ENCODE measurements at regions not wholly inside any gene's neighbourhood (a gene's known extent, or its start where the extent isn't known, plus 50 kb on each side); places are given as distances from the start of the nearest gene placed in this dataset.
A peak's percentile ranks its signal among the peaks of the same experiment; 100 is the strongest.

DNA sequence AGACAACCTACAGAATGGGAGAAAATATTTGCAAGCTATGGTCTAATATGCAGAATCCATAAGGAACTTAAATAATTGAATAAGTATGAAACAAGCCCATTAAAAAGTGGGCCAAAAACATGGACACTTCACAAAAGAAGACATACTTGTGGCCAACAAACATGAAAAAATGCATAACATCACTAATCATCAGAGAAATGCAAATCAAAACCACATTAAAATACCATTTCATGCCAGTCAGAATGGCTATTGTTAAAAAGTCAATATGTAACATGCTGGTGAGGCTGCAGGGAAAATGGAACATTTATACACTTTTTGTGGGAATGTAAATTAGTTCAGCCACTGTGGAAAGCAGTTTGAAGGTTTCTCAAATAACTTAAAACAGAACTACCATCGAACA lies 945.4 kb upstream of the FLRT2 start:
- H3K4me3 Mint-ChIP-seq: no peak overlapping the region

DNA sequence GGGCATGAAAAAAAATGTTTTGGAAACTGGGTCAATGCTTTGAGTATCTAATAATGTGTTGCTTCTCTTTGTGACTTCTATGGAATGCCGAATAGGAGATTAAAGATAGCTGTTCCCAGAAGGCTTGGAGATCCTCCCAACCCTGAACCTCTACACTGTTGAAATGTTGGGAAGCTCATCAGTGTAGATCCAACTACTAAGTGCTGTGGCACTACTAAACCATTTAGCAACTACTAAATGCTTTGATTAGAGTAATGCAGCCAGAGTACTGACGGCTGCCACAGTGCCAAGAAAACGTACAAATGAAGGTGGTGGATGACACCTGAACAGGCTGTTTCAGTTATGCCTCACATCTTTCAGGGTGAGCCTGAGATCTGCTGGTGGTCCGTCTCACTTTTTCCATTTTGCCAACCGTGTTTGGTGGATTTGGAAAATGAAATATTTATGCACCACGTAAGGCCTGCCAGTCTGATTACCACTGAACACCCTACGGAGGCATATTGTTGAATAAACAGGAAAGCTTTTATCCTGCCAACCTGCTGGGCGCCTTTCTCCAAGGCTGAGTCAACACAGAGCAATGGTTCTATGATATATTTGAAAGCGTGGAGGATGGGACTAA lies 938.0 kb upstream of the FLRT2 start:
- CTCF ChIA-PET: no interaction called here
- Mint-ChIP-seq H3K27me3 (ENCODE audit: low read depth) (no peaks in the 10 kb centered on the region), H3K4me1 (peaks cover 21% of the 10 kb centered on the region), H3K4me3 (no peak overlapping the region), H3K36me3 (no peaks in the 10 kb centered on the region), H3K27ac (no peak overlapping the region), H3K9me3 (peaks cover 5% of the 10 kb centered on the region)
- TF ChIP-seq, protein P1, sequence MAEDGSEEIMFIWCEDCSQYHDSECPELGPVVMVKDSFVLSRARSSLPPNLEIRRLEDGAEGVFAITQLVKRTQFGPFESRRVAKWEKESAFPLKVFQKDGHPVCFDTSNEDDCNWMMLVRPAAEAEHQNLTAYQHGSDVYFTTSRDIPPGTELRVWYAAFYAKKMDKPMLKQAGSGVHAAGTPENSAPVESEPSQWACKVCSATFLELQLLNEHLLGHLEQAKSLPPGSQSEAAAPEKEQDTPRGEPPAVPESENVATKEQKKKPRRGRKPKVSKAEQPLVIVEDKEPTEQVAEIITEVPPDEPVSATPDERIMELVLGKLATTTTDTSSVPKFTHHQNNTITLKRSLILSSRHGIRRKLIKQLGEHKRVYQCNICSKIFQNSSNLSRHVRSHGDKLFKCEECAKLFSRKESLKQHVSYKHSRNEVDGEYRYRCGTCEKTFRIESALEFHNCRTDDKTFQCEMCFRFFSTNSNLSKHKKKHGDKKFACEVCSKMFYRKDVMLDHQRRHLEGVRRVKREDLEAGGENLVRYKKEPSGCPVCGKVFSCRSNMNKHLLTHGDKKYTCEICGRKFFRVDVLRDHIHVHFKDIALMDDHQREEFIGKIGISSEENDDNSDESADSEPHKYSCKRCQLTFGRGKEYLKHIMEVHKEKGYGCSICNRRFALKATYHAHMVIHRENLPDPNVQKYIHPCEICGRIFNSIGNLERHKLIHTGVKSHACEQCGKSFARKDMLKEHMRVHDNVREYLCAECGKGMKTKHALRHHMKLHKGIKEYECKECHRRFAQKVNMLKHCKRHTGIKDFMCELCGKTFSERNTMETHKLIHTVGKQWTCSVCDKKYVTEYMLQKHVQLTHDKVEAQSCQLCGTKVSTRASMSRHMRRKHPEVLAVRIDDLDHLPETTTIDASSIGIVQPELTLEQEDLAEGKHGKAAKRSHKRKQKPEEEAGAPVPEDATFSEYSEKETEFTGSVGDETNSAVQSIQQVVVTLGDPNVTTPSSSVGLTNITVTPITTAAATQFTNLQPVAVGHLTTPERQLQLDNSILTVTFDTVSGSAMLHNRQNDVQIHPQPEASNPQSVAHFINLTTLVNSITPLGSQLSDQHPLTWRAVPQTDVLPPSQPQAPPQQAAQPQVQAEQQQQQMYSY (CRISPR knock-in tag; IDR thresholded peaks at IDR 0.05): peak; percentile 72
- TF ChIP-seq, protein P2, sequence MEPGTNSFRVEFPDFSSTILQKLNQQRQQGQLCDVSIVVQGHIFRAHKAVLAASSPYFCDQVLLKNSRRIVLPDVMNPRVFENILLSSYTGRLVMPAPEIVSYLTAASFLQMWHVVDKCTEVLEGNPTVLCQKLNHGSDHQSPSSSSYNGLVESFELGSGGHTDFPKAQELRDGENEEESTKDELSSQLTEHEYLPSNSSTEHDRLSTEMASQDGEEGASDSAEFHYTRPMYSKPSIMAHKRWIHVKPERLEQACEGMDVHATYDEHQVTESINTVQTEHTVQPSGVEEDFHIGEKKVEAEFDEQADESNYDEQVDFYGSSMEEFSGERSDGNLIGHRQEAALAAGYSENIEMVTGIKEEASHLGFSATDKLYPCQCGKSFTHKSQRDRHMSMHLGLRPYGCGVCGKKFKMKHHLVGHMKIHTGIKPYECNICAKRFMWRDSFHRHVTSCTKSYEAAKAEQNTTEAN (CRISPR knock-in tag; IDR thresholded peaks at IDR 0.05): no peak
- TF ChIP-seq FOXP1 (CRISPR knock-in tag; IDR thresholded peaks at IDR 0.05; ENCODE audit: borderline replicate concordance) (no peak), ZNF416 (CRISPR knock-in tag; IDR thresholded peaks at IDR 0.05) (no peak), ESRRA (CRISPR knock-in tag; IDR thresholded peaks at IDR 0.05; ENCODE audit: borderline replicate concordance) (no peak)
- TF ChIP-seq, protein P3, sequence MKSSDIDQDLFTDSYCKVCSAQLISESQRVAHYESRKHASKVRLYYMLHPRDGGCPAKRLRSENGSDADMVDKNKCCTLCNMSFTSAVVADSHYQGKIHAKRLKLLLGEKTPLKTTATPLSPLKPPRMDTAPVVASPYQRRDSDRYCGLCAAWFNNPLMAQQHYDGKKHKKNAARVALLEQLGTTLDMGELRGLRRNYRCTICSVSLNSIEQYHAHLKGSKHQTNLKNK (CRISPR knock-in tag; IDR thresholded peaks at IDR 0.05): no peak
- DNase-seq (ENCODE audit: low spot score) (no peak), ATAC-seq (no peak)
- POLR2A ChIA-PET: no interaction called here

More for the DNA sequence above, 945.4 kb upstream of the FLRT2 start:
- Mint-ChIP-seq H3K36me3 (peaks cover 2% of the 10 kb centered on the region; the same call in 1 of the 2 replicates), H3K4me1 (peaks cover 2% of the 10 kb centered on the region; the same call in 1 of the 2 replicates), H3K9me3 (peaks cover 9% of the 10 kb centered on the region), H3K27ac (no peak overlapping the region), H3K27me3 (ENCODE audit: low read depth) (no peaks in the 10 kb centered on the region)
- CTCF ChIA-PET: no interaction called here
- TF ChIP-seq ZNF396 (CRISPR knock-in tag; IDR thresholded peaks at IDR 0.05; ENCODE audit: borderline replicate concordance): no peak
- TF ChIP-seq, protein P3 (CRISPR knock-in tag; IDR thresholded peaks at IDR 0.05): no peak
- TF ChIP-seq PRRX2 (CRISPR knock-in tag; IDR thresholded peaks at IDR 0.05): no peak
- DNase-seq (ENCODE audit: low spot score) (no peak), ATAC-seq (no peak)
- POLR2A ChIA-PET: no interaction called here

DNA sequence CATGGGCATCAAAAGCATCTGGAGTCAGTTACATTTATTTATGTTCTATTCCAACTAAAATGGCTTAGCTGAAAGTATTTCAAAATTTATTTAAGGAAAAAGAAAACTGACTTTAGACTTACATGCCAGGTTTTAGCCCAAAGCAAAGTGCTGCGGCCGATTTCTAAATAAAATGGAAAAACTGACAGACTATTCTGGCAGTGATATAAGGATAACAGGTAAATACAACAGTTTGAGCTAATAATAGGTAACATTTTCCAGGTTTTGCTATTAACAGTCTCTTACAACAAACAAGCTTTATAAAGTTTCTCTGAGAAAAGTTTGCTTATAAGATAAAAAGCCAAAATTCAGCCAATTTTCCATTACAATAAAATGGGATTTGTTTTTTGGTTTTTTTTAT lies 937.2 kb upstream of the FLRT2 start:
- Mint-ChIP-seq H3K4me1 (peaks cover 21% of the 10 kb centered on the region), H3K4me3 (no peak overlapping the region), H3K27me3 (ENCODE audit: low read depth) (no peaks in the 10 kb centered on the region), H3K9me3 (peaks cover 6% of the 10 kb centered on the region), H3K27ac (no peak overlapping the region), H3K36me3 (no peaks in the 10 kb centered on the region)
- ATAC-seq (no peak), DNase-seq (ENCODE audit: low spot score) (no peak)
- ChIA-PET POLR2A (no interaction called here), CTCF (no interaction called here)
- TF ChIP-seq HMGA2 (CRISPR knock-in tag; IDR thresholded peaks at IDR 0.05): no peak
- TF ChIP-seq ZNF219 (CRISPR knock-in tag; IDR thresholded peaks at IDR 0.05; ENCODE audit: borderline replicate concordance): no peak
- no peak for TF ChIP-seq IRF2 (CRISPR knock-in tag; IDR thresholded peaks at IDR 0.05; ENCODE audit: borderline replicate concordance, low read depth)
- TF ChIP-seq MYBL2 (CRISPR knock-in tag; IDR thresholded peaks at IDR 0.05): no peak
- TF ChIP-seq ATF1 (CRISPR knock-in tag; IDR thresholded peaks at IDR 0.05): no peak
- TF ChIP-seq GABPB1 (CRISPR knock-in tag; IDR thresholded peaks at IDR 0.05): no peak
- no peak for TF ChIP-seq ZNF416 (CRISPR knock-in tag; IDR thresholded peaks at IDR 0.05)
- no peak for TF ChIP-seq PRRX2 (CRISPR knock-in tag; IDR thresholded peaks at IDR 0.05)
- no peak for TF ChIP-seq NFYB (CRISPR knock-in tag; conservative IDR thresholded peaks at IDR 0.05; ENCODE audit: low read depth)
- TF ChIP-seq SMAD4 (CRISPR knock-in tag; IDR thresholded peaks at IDR 0.05): no peak
- TF ChIP-seq, protein P4, sequence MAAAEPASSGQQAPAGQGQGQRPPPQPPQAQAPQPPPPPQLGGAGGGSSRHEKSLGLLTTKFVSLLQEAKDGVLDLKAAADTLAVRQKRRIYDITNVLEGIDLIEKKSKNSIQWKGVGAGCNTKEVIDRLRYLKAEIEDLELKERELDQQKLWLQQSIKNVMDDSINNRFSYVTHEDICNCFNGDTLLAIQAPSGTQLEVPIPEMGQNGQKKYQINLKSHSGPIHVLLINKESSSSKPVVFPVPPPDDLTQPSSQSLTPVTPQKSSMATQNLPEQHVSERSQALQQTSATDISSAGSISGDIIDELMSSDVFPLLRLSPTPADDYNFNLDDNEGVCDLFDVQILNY (CRISPR knock-in tag; IDR thresholded peaks at IDR 0.05): no peak
- TF ChIP-seq, protein P2 (CRISPR knock-in tag; IDR thresholded peaks at IDR 0.05): no peak
- TF ChIP-seq, protein P5, sequence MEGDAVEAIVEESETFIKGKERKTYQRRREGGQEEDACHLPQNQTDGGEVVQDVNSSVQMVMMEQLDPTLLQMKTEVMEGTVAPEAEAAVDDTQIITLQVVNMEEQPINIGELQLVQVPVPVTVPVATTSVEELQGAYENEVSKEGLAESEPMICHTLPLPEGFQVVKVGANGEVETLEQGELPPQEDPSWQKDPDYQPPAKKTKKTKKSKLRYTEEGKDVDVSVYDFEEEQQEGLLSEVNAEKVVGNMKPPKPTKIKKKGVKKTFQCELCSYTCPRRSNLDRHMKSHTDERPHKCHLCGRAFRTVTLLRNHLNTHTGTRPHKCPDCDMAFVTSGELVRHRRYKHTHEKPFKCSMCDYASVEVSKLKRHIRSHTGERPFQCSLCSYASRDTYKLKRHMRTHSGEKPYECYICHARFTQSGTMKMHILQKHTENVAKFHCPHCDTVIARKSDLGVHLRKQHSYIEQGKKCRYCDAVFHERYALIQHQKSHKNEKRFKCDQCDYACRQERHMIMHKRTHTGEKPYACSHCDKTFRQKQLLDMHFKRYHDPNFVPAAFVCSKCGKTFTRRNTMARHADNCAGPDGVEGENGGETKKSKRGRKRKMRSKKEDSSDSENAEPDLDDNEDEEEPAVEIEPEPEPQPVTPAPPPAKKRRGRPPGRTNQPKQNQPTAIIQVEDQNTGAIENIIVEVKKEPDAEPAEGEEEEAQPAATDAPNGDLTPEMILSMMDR (IDR thresholded peaks at IDR 0.05): no peak
- no peak for TF ChIP-seq CBFB (CRISPR knock-in tag; IDR thresholded peaks at IDR 0.05; ENCODE audit: low read depth)
- TF ChIP-seq, protein P6, sequence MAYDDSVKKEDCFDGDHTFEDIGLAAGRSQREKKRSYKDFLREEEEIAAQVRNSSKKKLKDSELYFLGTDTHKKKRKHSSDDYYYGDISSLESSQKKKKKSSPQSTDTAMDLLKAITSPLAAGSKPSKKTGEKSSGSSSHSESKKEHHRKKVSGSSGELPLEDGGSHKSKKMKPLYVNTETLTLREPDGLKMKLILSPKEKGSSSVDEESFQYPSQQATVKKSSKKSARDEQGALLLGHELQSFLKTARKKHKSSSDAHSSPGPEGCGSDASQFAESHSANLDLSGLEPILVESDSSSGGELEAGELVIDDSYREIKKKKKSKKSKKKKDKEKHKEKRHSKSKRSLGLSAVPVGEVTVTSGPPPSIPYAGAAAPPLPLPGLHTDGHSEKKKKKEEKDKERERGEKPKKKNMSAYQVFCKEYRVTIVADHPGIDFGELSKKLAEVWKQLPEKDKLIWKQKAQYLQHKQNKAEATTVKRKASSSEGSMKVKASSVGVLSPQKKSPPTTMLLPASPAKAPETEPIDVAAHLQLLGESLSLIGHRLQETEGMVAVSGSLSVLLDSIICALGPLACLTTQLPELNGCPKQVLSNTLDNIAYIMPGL (CRISPR knock-in tag; IDR thresholded peaks at IDR 0.05): no peak

Data from WTC11 (cell line).